ENCODE measurements at regions not wholly inside any gene's neighbourhood (a gene's known extent, or its start where the extent isn't known, plus 50 kb on each side); places are given as distances from the start of the nearest gene placed in this dataset.

DNA sequence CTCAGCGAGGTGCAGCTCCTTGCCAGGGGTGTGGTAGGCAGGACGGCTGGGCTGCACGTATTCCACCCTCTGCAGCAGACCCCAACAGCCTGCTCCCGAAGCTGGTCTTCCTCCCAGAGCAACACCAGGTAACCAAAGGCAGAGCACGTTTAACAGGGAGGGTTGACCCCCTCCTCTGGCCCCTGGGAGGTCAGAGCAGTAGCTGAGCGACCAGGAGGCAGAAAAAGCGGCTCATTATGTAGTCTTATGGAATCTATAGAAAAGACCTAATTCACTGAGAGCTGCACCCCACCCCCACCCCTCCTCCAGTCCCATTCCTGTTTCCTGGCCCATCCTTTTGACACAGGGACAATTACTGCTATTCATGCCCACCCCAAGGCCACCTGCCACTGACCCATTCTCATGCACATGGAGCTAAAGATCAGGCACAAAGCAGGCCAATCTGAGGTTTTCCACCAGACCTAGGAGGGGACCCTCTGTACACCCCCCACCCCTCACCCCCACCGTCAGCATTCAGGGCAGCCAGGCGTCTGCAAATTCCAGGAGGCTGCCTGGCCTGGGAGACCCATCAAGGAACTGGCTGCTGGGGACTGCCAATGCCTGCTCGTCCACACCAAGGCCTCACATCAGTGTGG lies 60.9 kb upstream of the FZD7 start:
- no peaks in the 10 kb centered on the region for H3K36me3 ChIP-seq
- H3K9me3 ChIP-seq, result no peaks in the 10 kb centered on the region
- no peaks in the 10 kb centered on the region for H3K27me3 ChIP-seq
- DNase-seq (ENCODE audit: low spot score in 2 of 2), result no peak
- no peak overlapping the region for H3K27ac ChIP-seq
- intact Hi-C loops (cut with DNase I), result no loop called here
- no peaks in the 10 kb centered on the region for H3K4me1 ChIP-seq
- TF ChIP-seq CTCF (IDR thresholded peaks at IDR 0.05), result no peak
- H3K4me3 ChIP-seq, result no peak overlapping the region

DNA sequence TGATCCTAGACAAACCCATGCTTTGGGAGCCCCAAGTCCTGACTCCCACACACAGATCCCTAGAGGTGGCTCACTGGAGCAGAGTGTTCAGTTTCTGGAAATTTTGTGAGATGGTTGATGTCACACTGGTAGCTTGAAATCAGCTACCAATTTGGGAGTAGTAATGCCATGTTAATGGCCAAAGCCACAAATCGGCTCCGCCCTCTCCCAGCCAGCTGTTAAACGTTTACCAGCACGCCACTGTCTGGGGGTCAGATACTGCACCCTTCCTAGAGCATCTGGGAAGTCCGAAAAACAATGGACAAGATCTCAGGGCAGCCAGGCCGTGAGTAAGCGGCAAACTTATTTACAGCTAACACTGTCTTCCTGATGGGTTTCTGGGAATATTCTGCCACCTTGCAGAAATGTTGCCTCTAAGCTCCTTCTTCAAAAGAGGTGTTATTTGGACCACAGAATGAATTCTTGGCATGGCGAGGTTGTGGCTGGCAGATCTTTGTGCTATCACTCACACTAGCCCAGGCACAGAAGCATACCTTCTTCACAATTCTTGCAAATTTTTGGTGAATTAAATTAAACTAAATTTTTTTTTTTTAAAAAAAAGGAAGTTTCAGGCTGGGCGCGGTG lies 60.2 kb upstream of the FZD7 start:
- intact Hi-C loops (cut with DNase I), result no loop called here
- TF ChIP-seq CTCF (IDR thresholded peaks at IDR 0.05), result no peak
- Histone ChIP-seq H3K9me3 (no peaks in the 10 kb centered on the region), H3K4me3 (no peak overlapping the region), H3K27me3 (no peaks in the 10 kb centered on the region), H3K4me1 (no peaks in the 10 kb centered on the region), H3K27ac (no peak overlapping the region), H3K36me3 (no peaks in the 10 kb centered on the region)
- no peak for DNase-seq (ENCODE audit: low spot score in 2 of 2)

DNA sequence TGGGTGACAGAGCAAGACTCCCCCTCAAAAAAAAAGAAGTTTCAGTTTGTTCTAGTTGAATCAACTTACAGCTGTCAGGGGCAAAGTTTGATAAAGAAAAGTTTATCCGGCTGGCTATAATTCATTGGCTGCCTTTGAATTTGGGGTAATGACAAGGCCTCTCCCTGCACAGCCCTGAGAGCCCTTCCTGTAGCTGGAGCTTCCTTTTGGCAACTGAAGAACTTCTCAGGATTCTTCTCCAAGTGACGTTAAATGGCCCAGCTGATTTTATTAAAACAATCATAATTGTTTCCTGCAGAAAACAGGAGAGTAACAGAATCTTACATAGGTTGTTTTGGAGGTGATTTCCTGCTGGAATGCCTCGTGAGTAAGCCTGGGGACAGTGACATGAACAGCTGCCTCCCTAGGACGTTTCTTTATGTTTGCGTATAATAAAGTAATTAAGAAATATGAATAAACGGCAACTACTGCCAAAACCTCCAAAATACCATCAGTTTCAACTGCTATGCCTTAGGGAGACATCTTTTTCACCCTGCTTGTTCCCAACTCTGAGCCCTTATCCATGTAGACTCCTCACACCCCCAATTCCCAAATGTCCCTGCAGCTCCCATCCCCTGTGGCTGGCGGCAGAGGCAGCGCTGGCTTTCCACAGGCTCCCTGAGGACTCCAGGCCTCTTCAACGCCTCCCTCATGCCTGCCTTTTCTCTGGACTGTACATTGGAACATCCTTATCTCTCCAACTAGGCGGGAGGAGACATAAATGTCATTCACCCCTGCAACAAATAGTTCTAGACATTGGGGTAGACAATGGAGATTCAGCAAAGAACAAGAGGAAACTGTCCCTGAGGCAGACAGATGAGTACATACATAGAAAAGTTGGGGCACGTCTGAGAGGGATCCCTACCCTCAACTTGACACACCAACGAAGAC lies 59.2 kb upstream of the FZD7 start:
- Histone ChIP-seq H3K4me1 (no peaks in the 10 kb centered on the region), H3K27ac (no peak overlapping the region), H3K4me3 (no peak overlapping the region), H3K27me3 (no peaks in the 10 kb centered on the region), H3K9me3 (no peaks in the 10 kb centered on the region), H3K36me3 (no peaks in the 10 kb centered on the region)
- no peak for TF ChIP-seq CTCF (IDR thresholded peaks at IDR 0.05)
- intact Hi-C loops (cut with DNase I), result no loop called here
- no peak for DNase-seq (ENCODE audit: low spot score in 2 of 2)

DNA sequence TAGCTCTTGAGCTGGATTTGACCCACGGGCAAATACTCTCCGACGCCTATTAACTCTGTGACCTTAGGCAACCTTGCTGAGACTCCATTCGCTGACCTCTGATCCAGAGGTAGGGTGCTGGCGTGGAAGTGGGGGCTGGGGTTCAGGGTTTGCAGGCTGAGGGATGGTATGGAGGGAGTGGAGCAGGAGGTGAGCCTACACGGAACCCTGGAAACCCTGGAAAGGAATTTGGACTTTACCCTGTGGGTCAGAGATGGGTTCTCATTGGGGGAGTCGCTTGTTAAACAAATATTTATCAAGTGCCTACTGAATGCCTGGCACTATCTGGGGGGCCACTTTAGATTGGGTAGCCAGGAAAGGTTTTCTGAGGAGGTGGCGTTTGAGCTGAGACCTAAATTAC lies 58.2 kb upstream of the FZD7 start:
- TF ChIP-seq CTCF (IDR thresholded peaks at IDR 0.05), result no peak
- Histone ChIP-seq H3K27ac (no peak overlapping the region), H3K9me3 (no peaks in the 10 kb centered on the region), H3K36me3 (no peaks in the 10 kb centered on the region), H3K27me3 (no peaks in the 10 kb centered on the region), H3K4me1 (no peaks in the 10 kb centered on the region), H3K4me3 (no peak overlapping the region)
- DNase-seq (ENCODE audit: low spot score in 2 of 2), result no peak
- intact Hi-C loops (cut with DNase I), result no loop called here

DNA sequence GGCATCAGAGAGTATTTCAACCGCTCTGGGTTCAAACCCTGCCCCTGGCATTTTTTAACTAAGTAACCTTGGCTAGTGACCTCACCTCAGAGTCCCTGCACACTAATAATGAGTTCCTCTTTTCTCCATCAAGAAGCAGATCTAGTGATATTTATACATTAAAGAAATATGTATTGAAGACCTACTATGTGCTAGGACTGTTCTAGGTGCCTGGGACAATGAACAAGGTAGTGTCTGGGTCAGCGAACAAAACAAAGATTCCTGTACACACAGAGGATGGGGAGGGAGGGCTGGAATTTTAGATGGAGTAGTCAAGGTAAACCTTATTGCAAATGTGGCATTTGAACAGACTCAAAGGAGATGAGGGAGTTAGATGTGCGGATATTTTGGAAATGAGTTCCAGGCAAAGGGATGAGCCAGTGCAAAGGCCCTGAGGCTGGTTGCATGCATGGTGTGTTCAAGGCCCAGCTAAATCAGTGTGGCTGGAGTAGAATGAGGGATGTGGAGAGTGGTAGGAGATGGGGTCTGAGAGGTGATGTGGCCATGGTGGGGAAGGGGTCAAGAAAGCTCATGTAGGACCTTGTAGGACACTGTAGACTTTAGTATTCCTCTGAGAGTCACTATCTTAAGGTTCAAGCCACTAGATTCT lies 57.6 kb upstream of the FZD7 start:
- no peak for DNase-seq (ENCODE audit: low spot score in 2 of 2)
- H3K27me3 ChIP-seq, result no peaks in the 10 kb centered on the region
- no peak overlapping the region for H3K4me3 ChIP-seq
- no peaks in the 10 kb centered on the region for H3K36me3 ChIP-seq
- H3K9me3 ChIP-seq, result no peaks in the 10 kb centered on the region
- no peak overlapping the region for H3K27ac ChIP-seq
- no peak for TF ChIP-seq CTCF (IDR thresholded peaks at IDR 0.05)
- H3K4me1 ChIP-seq, result no peaks in the 10 kb centered on the region
- intact Hi-C loops (cut with DNase I), result no loop called here

All from ascending aorta (tissue), 2 donors.